ENCODE measurements at regions not wholly inside any gene's neighbourhood (a gene's known extent, or its start where the extent isn't known, plus 50 kb on each side); places are given as distances from the start of the nearest gene placed in this dataset.

DNA sequence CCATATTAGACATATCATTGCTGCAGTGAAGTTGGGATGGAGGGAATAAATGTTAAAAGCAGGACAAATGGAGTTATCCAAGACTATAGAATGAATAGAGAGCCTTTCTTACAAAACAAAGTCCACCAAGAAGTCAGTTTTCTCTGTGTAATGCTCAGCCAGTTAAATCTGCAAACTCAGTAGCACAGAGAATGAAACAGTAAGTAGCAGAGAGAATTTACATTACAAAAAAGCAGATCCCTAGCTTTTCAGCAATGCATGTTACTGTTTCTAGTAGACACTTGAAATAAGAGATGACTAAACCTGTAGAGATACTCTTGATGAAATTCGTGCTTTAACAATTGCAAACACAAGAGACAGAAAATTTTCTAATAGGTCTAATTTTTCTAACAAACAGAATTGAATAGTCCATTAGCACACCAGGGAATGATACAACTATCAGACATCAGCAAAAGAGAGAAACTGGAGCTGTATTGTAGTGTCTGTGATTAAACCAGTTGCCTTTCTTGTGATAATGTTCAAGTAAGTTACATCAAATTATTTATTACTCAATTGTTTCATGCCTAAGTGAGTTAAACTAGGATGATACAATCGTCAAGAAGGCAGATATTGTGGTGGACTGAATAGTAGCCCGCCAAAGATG lies 322.2 kb upstream of the DDX18 start:
- TF ChIP-seq CTCF (IDR thresholded peaks at IDR 0.05): no peak
- TF ChIP-seq POLR2A (IDR thresholded peaks at IDR 0.05): no peak
